Thyroid gland (tissue), 4 donors: ENCODE measurements at regions not wholly inside any gene's neighbourhood (a gene's known extent, or its start where the extent isn't known, plus 50 kb on each side); places are given as distances from the start of the nearest gene placed in this dataset.

Experiments
- DNase-seq, 2 donors: peaks; one replicate each; pipeline ENCODE4 v3.0.0-alpha.2; 2019
- H3K27ac ChIP-seq, 3 donors: fragments of 200-600 bp; sonication (generic); 1 replicate in 2 of 3; 2 replicates in 1 of 3; pipeline ENCODE4 v1.5.1; 2016 to 2019; ENCODE audit warnings: mild to moderate bottlenecking in 1 of 3, moderate library complexity in 1 of 3
- H3K27me3 ChIP-seq: fragments of 200-600 bp; sonication (generic); one replicate; pipeline ENCODE4 v1.5.1; 2019
- H3K36me3 ChIP-seq, 2 donors: fragments of 200-600 bp; sonication (generic); one replicate each; pipeline ENCODE4 v1.5.1; 2016 to 2019
- H3K4me1 ChIP-seq, 2 donors: fragments of 200-600 bp; sonication (generic); one replicate each; pipeline ENCODE4 v1.5.1; 2017 to 2019
- H3K4me3 ChIP-seq, 3 donors: fragments of 200-600 bp; sonication (generic); replicated peaks in 1 of 3; 1 replicate in 2 of 3; 2 replicates in 1 of 3; pipeline ENCODE4 v1.5.1; 2016; ENCODE audit warnings: mild to moderate bottlenecking in 1 of 3
- H3K9me3 ChIP-seq: fragments of 200-600 bp; sonication (generic); one replicate; pipeline ENCODE4 v1.5.1; 2017
- CTCF ChIP-seq, 6 experiments: fragments of 200-600 bp in 3 of 6; fragments of 450-650 bp in 3 of 6; sonication (generic) in 3 of 6; IDR thresholded peaks; one replicate each; pipeline ENCODE4 v1.5.1; 2016 to 2019; ENCODE audit warnings: antibody characterized with exemption in 6 of 6, mild to moderate bottlenecking in 2 of 6, inconsistent platforms in 1 of 6, moderate library complexity in 1 of 6
- POLR2A ChIP-seq, 2 donors: fragments of 450-650 bp; IDR thresholded peaks; one replicate each; pipeline ENCODE4 v1.6.1; 2017; ENCODE audit warnings: antibody characterized with exemption in 2 of 2, mild to moderate bottlenecking in 2 of 2, moderate library complexity in 1 of 2
- WGBS, 2 donors: methylation state at CpG; one replicate each; pipeline ENCODE4 v1.1.5; 2017; 5-methylcytosine and 5-hydroxymethylcytosine counted together
- intact Hi-C: fragments of 100-400 bp; cut with DNase I; formaldehyde crosslinking; loops from one replicate; pipeline ENCODE4 v1.15.1; 2023

- H3K4me1 ChIP-seq = no peaks in the 10 kb centered on the region
- DNase-seq = no peak
- H3K27me3 ChIP-seq = no peaks in the 10 kb centered on the region
- H3K4me3 ChIP-seq = no peak overlapping the region
- H3K36me3 ChIP-seq = no peaks in the 10 kb centered on the region
- H3K27ac ChIP-seq = no peak overlapping the region
- TF ChIP-seq CTCF (IDR thresholded peaks at IDR 0.05) = no peak
- no peak for TF ChIP-seq POLR2A (IDR thresholded peaks at IDR 0.05)
- no peaks in the 10 kb centered on the region for H3K9me3 ChIP-seq
- intact Hi-C loops = no loop called here
Observed at GRCh38 chr6:140824595-140824994, 1308.1 kb upstream of the GJE1 start.

GRCh38 chr6:140821196-140821595 lies 1311.5 kb upstream of the GJE1 start:
- 61 to 63% methylated on average over 3 of the region's 3 CpGs for WGBS, 2 donors
- intact Hi-C loops = no loop called here
- DNase-seq = no peak
- TF ChIP-seq POLR2A (IDR thresholded peaks at IDR 0.05) (no peak), CTCF (IDR thresholded peaks at IDR 0.05) (no peak)
- H3K27me3 ChIP-seq = no peaks in the 10 kb centered on the region
- H3K4me3 ChIP-seq = no peak overlapping the region
- H3K9me3 ChIP-seq = no peaks in the 10 kb centered on the region
- H3K36me3 ChIP-seq = no peaks in the 10 kb centered on the region
- no peaks in the 10 kb centered on the region for H3K4me1 ChIP-seq
- no peak overlapping the region for H3K27ac ChIP-seq

GRCh38 chr6:140817176-140817575 lies 1315.5 kb upstream of the GJE1 start:
- H3K4me1 ChIP-seq = no peaks in the 10 kb centered on the region
- TF ChIP-seq POLR2A (IDR thresholded peaks at IDR 0.05) = no peak
- TF ChIP-seq CTCF (IDR thresholded peaks at IDR 0.05) = no peak
- intact Hi-C loops = no loop called here
- H3K27ac ChIP-seq = no peak overlapping the region
- H3K27me3 ChIP-seq = no peaks in the 10 kb centered on the region
- H3K4me3 ChIP-seq = no peak overlapping the region
- no peaks in the 10 kb centered on the region for H3K36me3 ChIP-seq
- H3K9me3 ChIP-seq = no peaks in the 10 kb centered on the region
- 69 to 74% methylated on average over 3 of the region's 3 CpGs for WGBS, 2 donors
- no peak for DNase-seq

- Histone ChIP-seq H3K9me3 (no peaks in the 10 kb centered on the region), H3K36me3 (no peaks in the 10 kb centered on the region), H3K4me3 (no peak overlapping the region), H3K4me1 (no peaks in the 10 kb centered on the region), H3K27me3 (no peaks in the 10 kb centered on the region), H3K27ac (no peak overlapping the region)
- DNase-seq = no peak
- no peak for TF ChIP-seq POLR2A (IDR thresholded peaks at IDR 0.05)
- no peak for TF ChIP-seq CTCF (IDR thresholded peaks at IDR 0.05)
- intact Hi-C loops = no loop called here
- WGBS, 2 donors = 94% methylated on average over 3 of the region's 3 CpGs
Observed at GRCh38 chr6:140816681-140817080, 1316.0 kb upstream of the GJE1 start.

GRCh38 chr6:140812636-140813035 lies 1320.1 kb upstream of the GJE1 start:
- no peak for DNase-seq
- 75 to 91% methylated on average over 2 of the region's 2 CpGs for WGBS, 2 donors
- no peak overlapping the region for H3K4me3 ChIP-seq
- H3K27me3 ChIP-seq = no peaks in the 10 kb centered on the region
- intact Hi-C loops = no loop called here
- TF ChIP-seq CTCF (IDR thresholded peaks at IDR 0.05) (no peak), POLR2A (IDR thresholded peaks at IDR 0.05) (no peak)
- no peaks in the 10 kb centered on the region for H3K4me1 ChIP-seq
- no peaks in the 10 kb centered on the region for H3K9me3 ChIP-seq
- H3K27ac ChIP-seq = no peak overlapping the region
- no peaks in the 10 kb centered on the region for H3K36me3 ChIP-seq
